ENCODE measurements at regions not wholly inside any gene's neighbourhood (a gene's known extent, or its start where the extent isn't known, plus 50 kb on each side); places are given as distances from the start of the nearest gene placed in this dataset.

- DNase-seq (ENCODE audit: insufficient read length, low spot score) (no peak), FAIRE-seq (no peak)
- TF ChIP-seq POLR2A (IDR thresholded peaks at IDR 0.05; ENCODE audit: low read depth, low read length) (no peak), POU2F2 (IDR thresholded peaks at IDR 0.05; ENCODE audit: low read depth, low read length) (no peak), PAX5 (IDR thresholded peaks at IDR 0.05; ENCODE audit: insufficient read depth, low read length, severe bottlenecking) (no peak), TAF1 (IDR thresholded peaks at IDR 0.05; ENCODE audit: low read depth, low read length) (no peak), SPI1 (IDR thresholded peaks at IDR 0.05; ENCODE audit: low read depth, low read length) (no peak), POLR2AphosphoS5 (IDR thresholded peaks at IDR 0.05; ENCODE audit: low read depth, low read length) (no peak)
Measured at GRCh38 chr12:67879937-67880336, 109.3 kb upstream of the IFNG-AS1 start.

GRCh38 chr12:67881565-67881964, 107.7 kb upstream of the IFNG-AS1 start:
- DNase-seq (ENCODE audit: insufficient read length, low spot score) (no peak), FAIRE-seq (no peak)
- no peak for TF ChIP-seq POLR2A (IDR thresholded peaks at IDR 0.05; ENCODE audit: low read depth, low read length)

- no peak for DNase-seq (ENCODE audit: insufficient read length, low spot score)
- FAIRE-seq = no peak
- no peak for TF ChIP-seq SPI1 (IDR thresholded peaks at IDR 0.05; ENCODE audit: low read depth, low read length)
Measured at GRCh38 chr12:67884596-67884995, 104.7 kb upstream of the IFNG-AS1 start.

DNA sequence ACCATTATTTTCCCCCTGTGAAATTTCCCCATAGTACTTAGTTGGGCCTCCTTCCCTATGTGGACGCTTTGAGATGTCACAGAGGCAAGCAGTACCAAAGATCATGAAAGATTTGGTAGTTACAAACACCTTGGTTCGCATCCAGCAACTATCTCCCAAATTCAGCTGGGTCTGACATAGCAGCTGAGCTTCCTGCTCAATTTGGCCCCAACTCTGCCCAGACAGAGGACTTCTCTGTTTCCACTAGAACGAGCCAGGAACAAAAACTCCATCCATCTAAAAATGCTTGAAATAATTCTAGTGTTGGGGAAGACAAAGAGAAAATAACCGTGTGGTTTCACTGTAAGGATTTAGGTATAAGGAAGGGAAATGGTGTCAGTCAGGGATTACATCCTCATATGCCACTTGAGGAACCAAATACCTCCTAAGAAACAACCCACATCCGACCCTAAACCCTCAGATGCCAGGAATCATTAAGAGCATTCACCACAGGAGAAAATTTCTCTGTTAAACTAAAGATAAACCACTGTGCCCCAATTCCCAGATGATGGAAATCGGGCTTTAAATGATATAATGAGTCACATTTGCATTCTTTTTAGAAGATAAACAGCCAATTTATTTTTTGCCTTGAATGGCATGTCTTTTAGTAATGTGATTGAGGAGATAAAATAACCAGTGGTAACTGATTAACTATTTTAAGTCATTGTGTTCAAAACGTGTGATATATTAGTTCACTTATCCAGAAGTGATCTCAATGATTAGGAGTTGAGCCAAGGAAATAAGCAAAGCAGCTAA, 103.7 kb upstream of the IFNG-AS1 start:
- TF ChIP-seq POLR2A (IDR thresholded peaks at IDR 0.05; ENCODE audit: low read depth, low read length) (no peak), SPI1 (IDR thresholded peaks at IDR 0.05; ENCODE audit: low read depth, low read length) (no peak), TAF1 (IDR thresholded peaks at IDR 0.05; ENCODE audit: low read depth, low read length) (no peak), POLR2AphosphoS5 (IDR thresholded peaks at IDR 0.05; ENCODE audit: low read depth, low read length) (no peak), POU2F2 (IDR thresholded peaks at IDR 0.05; ENCODE audit: low read depth, low read length) (no peak), PAX5 (IDR thresholded peaks at IDR 0.05; ENCODE audit: insufficient read depth, low read length, severe bottlenecking) (no peak)
- FAIRE-seq = no peak
- no peak for DNase-seq (ENCODE audit: insufficient read length, low spot score)

DNA sequence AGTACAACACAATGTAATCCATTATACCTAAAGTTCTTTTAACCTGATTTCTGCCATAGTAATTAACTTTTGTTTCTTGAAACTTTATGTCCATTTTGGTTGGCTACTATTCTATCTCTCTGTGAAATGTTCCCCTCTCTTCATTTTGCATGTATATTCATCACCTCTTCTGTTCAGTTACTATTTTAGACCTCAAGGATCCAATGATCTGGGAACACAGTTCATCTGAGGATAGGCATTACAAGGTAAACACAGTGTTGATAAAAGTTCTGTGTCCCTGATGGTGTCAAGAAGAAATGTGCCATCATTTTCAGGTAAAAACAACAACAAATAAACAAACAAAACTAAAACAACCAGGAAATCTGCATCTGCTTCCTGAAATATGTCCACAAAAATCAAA, 102.2 kb upstream of the IFNG-AS1 start:
- FAIRE-seq = peak; percentile 16
- DNase-seq (ENCODE audit: insufficient read length, low spot score) = no peak
- no peak for TF ChIP-seq POLR2AphosphoS5 (IDR thresholded peaks at IDR 0.05; ENCODE audit: low read depth, low read length)
- TF ChIP-seq PAX5 (IDR thresholded peaks at IDR 0.05; ENCODE audit: insufficient read depth, low read length, severe bottlenecking) = no peak
- TF ChIP-seq POLR2A (IDR thresholded peaks at IDR 0.05; ENCODE audit: low read depth, low read length) = no peak
- no peak for TF ChIP-seq POU2F2 (IDR thresholded peaks at IDR 0.05; ENCODE audit: low read depth, low read length)
- no peak for TF ChIP-seq SPI1 (IDR thresholded peaks at IDR 0.05; ENCODE audit: low read depth, low read length)
- TF ChIP-seq TAF1 (IDR thresholded peaks at IDR 0.05; ENCODE audit: low read depth, low read length) = no peak

GRCh38 chr12:67889931-67890330, 99.3 kb upstream of the IFNG-AS1 start:
- DNase-seq (ENCODE audit: insufficient read length, low spot score) = no peak
- no peak for FAIRE-seq

DNA sequence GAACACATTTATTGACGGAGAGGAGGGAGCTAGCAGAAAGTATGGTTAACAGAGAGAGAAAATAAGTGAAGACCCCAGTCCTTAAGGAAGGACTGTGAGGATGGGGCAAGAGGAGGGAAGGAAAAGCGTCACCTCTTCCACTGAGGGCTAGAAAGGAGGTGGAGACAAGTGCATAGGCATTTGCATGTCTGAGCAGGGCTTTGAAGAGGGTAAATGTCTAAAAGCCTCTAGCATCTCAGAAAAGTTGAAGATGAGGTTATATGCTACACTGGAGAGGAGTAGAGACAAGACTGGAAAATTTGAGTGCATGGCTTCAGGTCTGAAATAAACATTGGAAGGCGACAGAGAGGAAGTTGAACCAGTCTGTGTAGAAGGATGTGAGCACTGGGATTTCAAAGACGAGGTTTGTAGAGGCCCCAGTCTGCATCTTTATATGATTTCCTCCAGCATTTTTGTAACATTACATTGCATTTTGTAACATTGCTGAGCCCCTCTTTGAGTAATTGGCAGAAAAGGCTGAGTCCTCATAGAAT, 98.5 kb upstream of the IFNG-AS1 start:
- no peak for TF ChIP-seq SPI1 (IDR thresholded peaks at IDR 0.05; ENCODE audit: low read depth, low read length)
- no peak for TF ChIP-seq TAF1 (IDR thresholded peaks at IDR 0.05; ENCODE audit: low read depth, low read length)
- no peak for TF ChIP-seq PAX5 (IDR thresholded peaks at IDR 0.05; ENCODE audit: insufficient read depth, low read length, severe bottlenecking)
- no peak for TF ChIP-seq POU2F2 (IDR thresholded peaks at IDR 0.05; ENCODE audit: low read depth, low read length)
- no peak for TF ChIP-seq POLR2A (IDR thresholded peaks at IDR 0.05; ENCODE audit: low read depth, low read length)
- TF ChIP-seq POLR2AphosphoS5 (IDR thresholded peaks at IDR 0.05; ENCODE audit: low read depth, low read length) = no peak
- FAIRE-seq (no peak), DNase-seq (ENCODE audit: insufficient read length, low spot score) (no peak)

More at GRCh38 chr12:67889931-67890330, 99.3 kb upstream of the IFNG-AS1 start:
- TF ChIP-seq SPI1 (IDR thresholded peaks at IDR 0.05; ENCODE audit: low read depth, low read length) (no peak), POLR2A (IDR thresholded peaks at IDR 0.05; ENCODE audit: low read depth, low read length) (no peak)

DNA sequence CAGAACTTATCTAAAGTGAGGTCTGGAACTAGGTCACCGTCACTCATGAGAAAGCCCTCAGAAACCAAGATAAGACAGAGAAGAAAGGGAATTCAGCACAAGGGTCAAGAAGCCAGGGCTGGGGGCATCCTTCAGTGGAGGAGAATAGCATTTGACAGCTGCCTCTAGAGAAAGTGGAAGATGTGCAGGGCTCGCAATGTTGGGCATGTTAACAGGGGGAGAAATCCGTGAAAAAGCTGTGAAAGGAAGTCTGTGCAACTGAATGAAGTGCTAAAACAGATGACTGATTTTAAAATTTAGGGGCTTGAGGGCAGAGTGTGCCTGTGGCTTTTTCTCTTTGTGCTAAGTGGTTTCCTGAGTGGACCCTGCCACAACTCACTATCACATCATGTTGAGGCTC, 97.7 kb upstream of the IFNG-AS1 start:
- TF ChIP-seq PAX5 (IDR thresholded peaks at IDR 0.05; ENCODE audit: insufficient read depth, low read length, severe bottlenecking) = no peak
- TF ChIP-seq TAF1 (IDR thresholded peaks at IDR 0.05; ENCODE audit: low read depth, low read length) = no peak
- TF ChIP-seq SPI1 (IDR thresholded peaks at IDR 0.05; ENCODE audit: low read depth, low read length) = no peak
- TF ChIP-seq POU2F2 (IDR thresholded peaks at IDR 0.05; ENCODE audit: low read depth, low read length) = no peak
- no peak for TF ChIP-seq POLR2A (IDR thresholded peaks at IDR 0.05; ENCODE audit: low read depth, low read length)
- no peak for TF ChIP-seq POLR2AphosphoS5 (IDR thresholded peaks at IDR 0.05; ENCODE audit: low read depth, low read length)
- DNase-seq (ENCODE audit: insufficient read length, low spot score) (no peak), FAIRE-seq (no peak)

GRCh38 chr12:67892259-67893021, 96.8 kb upstream of the IFNG-AS1 start:
- FAIRE-seq (no peak), DNase-seq (ENCODE audit: insufficient read length, low spot score) (no peak)
- TF ChIP-seq PAX5 (IDR thresholded peaks at IDR 0.05; ENCODE audit: insufficient read depth, low read length, severe bottlenecking) = no peak
- TF ChIP-seq POLR2AphosphoS5 (IDR thresholded peaks at IDR 0.05; ENCODE audit: low read depth, low read length) = no peak
- TF ChIP-seq TAF1 (IDR thresholded peaks at IDR 0.05; ENCODE audit: low read depth, low read length) = no peak
- TF ChIP-seq POU2F2 (IDR thresholded peaks at IDR 0.05; ENCODE audit: low read depth, low read length) = no peak
- TF ChIP-seq SPI1 (IDR thresholded peaks at IDR 0.05; ENCODE audit: low read depth, low read length) = no peak
- no peak for TF ChIP-seq POLR2A (IDR thresholded peaks at IDR 0.05; ENCODE audit: low read depth, low read length)
